Gastrocnemius medialis (tissue), 4 donors: ENCODE measurements at regions not wholly inside any gene's neighbourhood (a gene's known extent, or its start where the extent isn't known, plus 50 kb on each side); places are given as distances from the start of the nearest gene placed in this dataset.

Source experiments
- CTCF ChIP-seq, 5 experiments: fragments of 450-650 bp in 3 of 5; fragments of 200-600 bp in 2 of 5; sonication (generic) in 2 of 5; IDR thresholded peaks in 4 of 5; conservative IDR thresholded peaks in 1 of 5; 1 replicate in 4 of 5; 2 replicates in 1 of 5; pipeline ENCODE4 v1.5.1; 2016 to 2019; ENCODE audit warnings: antibody characterized with exemption in 5 of 5, mild to moderate bottlenecking in 3 of 5, moderate library complexity in 3 of 5
- POLR2A ChIP-seq, 2 donors: fragments of 450-650 bp; IDR thresholded peaks; one replicate each; pipeline ENCODE4 v1.6.1; 2017; ENCODE audit warnings: antibody characterized with exemption in 2 of 2, mild to moderate bottlenecking in 2 of 2, moderate library complexity in 2 of 2

- no peak for TF ChIP-seq CTCF (IDR thresholded peaks at IDR 0.05 in 4 of 5, conservative IDR thresholded peaks at IDR 0.05 in 1 of 5)
- TF ChIP-seq POLR2A (IDR thresholded peaks at IDR 0.05), result no peak
Observed at GRCh38 chr5:74200560-74200959, 440.0 kb downstream of the ENC1 start.
